ENCODE measurements at regions not wholly inside any gene's neighbourhood (a gene's known extent, or its start where the extent isn't known, plus 50 kb on each side); places are given as distances from the start of the nearest gene placed in this dataset.

DNA sequence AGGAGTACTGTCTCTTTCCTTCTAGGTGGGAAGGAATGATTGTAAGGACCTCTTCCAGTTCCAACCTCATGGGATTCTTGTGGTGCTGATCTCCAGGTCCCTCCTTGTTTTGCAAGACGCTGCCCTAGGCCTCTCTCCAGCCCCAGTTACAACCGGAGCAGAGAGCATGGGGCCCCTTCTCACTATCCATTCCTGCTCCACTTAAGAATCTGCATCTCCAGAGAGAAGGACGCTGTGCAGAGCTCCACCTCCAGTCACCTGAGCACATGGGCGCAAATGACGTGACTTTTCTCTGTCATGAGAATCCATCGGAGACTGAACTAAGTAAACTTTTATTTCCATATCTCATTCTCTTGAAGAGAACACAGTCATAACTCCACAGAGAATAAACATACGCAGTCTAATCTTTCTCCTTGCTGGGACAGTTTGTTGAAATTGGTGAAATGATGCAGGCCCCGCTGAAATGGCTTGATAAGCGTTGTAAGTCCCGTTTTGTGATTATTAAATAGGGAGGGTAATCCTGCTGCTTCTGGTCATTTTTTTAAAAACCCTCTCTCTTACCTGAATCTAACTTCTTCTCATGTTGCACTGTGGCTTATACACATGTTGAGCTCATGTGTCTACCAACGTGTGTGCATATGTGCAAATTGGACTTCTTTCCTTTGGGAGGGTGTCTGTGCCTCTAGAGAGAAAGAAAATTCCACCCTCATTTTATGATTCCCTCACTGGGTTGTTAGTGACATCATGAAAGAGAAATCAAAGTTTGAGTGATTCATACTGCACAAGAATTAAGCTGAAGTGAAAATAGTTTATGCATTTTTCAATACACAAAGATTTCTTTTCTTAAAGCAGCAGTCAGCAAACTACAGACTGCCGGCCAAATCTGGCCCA, 133.2 kb upstream of the TBX20 start:
- DNase-seq (ENCODE audit: low read depth): no peak
- TF ChIP-seq, protein P1, sequence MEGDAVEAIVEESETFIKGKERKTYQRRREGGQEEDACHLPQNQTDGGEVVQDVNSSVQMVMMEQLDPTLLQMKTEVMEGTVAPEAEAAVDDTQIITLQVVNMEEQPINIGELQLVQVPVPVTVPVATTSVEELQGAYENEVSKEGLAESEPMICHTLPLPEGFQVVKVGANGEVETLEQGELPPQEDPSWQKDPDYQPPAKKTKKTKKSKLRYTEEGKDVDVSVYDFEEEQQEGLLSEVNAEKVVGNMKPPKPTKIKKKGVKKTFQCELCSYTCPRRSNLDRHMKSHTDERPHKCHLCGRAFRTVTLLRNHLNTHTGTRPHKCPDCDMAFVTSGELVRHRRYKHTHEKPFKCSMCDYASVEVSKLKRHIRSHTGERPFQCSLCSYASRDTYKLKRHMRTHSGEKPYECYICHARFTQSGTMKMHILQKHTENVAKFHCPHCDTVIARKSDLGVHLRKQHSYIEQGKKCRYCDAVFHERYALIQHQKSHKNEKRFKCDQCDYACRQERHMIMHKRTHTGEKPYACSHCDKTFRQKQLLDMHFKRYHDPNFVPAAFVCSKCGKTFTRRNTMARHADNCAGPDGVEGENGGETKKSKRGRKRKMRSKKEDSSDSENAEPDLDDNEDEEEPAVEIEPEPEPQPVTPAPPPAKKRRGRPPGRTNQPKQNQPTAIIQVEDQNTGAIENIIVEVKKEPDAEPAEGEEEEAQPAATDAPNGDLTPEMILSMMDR (conservative IDR thresholded peaks at IDR 0.05; ENCODE audit: low read depth, low read length): no peak
- no peak overlapping the region for H3K4me3 ChIP-seq (ENCODE audit: low read depth, low read length)

DNA sequence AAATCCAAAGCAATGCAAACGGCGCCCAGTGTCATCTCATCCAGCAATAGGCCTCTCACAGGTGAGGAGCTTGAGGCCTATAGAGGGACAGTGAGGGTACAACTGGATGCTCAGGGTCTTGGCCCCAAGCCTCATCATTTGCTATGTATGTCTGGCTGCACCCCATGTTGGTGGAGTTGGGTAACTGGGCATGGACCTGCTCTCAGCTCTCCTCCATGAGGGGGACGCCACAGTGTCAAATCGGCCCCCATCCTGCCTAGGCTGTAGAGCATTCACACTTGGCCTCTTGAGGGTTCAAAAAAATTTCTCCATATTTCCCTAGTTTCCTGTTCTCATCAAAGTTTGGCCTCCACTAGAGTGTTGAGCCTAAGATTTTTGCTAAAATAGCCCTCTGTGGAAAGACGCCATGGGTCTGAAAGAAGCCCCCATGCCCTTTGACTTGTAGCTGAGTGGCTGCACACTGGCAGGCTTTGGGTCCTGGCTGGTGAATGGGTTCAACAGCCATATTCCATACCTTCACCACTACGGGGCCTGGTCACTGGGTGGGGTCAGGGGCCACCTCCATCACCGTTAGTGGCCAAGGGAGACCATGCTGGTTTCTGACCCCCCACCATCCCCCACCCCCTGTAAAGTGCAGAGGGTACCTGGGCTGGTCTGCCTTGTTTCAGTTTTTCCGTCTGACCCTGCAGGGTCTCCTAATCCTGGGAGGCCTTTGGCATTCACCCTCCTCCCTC, 132.3 kb upstream of the TBX20 start:
- H3K4me3 ChIP-seq (ENCODE audit: low read depth, low read length): no peak overlapping the region
- TF ChIP-seq, protein P1 (conservative IDR thresholded peaks at IDR 0.05; ENCODE audit: low read depth, low read length): no peak
- no peak for DNase-seq (ENCODE audit: low read depth)

DNA sequence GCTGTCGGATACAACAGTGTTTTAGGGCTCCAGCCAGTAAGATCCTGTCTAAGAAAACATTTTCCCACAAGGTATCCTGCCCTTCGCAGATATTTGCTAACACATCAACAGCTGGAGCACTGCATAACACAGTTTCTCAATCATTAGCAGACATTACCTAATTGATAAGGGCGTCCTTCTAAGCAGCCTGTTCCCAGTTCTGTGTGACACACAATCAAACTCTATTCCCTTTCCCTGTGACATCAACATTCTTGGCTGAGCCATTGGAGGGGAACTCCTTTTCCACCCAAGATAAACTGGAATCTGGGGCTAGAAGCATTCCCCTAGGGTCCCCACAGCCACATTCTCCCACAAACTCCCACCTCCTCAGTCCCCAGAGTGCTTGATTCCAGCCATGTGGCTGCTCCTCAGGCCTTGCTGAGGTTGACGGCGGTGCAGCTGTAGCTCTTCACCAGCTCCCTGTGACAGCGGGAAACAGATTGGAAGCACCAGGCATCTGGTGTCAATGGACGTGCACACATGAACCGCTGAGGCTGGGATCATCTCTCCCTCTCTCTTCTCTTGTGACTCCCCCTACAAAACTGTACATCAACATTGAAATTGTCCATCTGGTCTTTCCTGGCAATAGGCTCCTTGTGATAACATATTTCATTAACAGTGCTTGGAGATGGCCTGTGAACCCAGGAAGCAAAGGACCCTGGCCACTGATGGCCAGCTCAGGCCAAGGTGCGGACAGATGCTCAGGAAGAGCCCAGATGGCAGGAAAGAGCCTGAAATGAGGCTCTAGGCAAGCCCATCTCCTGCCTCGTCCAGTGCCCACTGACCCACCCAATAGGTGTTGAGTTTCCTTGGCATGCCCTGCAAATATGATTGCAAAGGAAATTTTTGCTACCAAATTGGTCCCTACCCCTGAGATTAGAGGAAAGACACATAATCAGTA, 131.1 kb upstream of the TBX20 start:
- TF ChIP-seq, protein P1 (conservative IDR thresholded peaks at IDR 0.05; ENCODE audit: low read depth, low read length): no peak
- no peak for DNase-seq (ENCODE audit: low read depth)

DNA sequence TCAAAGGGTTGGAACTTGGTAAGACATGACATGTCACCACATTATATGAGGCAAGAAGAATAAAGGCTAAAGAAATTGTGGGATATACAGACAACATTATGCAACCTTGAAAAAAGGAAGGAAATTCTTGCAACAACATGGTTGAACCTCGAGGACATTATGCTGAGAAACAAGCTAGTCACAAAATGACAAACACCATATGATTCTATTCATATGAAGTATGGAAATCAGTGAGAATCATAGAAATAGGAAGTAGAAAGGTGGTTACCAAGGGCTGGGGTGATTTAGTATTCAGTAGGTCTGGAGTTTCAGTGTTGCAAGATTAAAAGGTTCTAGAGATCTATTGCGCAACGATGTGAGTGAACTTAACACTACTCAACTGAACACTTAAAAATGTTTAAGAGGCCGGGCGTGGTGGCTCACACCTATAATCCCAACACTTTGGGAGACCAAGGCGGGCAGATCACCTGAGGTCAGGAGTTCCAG, 126.9 kb upstream of the TBX20 start:
- peak; percentile 2 for DNase-seq (ENCODE audit: low read depth)
- no peak overlapping the region for H3K4me3 ChIP-seq (ENCODE audit: low read depth, low read length)
- TF ChIP-seq, protein P1 (conservative IDR thresholded peaks at IDR 0.05; ENCODE audit: low read depth, low read length): no peak

More for the DNA sequence above, 131.1 kb upstream of the TBX20 start:
- no peak overlapping the region for H3K4me3 ChIP-seq (ENCODE audit: low read depth, low read length)

DNA sequence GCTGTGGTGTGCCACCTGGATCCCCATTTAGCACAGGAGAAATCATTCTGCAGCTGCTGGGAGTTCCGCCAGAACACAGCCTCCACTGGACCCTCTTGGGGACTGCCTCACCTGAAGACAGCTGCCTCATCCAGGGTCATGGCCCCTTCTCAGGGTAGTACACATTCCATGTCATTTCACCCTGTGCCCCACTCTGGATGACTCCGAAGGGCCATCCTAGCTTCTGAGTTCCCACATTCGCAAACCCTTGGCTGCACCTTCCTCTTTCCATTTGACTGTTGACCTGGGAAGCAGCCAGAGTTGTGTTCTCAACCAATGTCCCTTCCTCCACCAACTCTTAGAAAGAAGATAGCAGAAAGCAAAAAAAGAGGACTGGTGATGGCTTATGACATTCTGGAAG, 125.6 kb upstream of the TBX20 start:
- DNase-seq (ENCODE audit: low read depth): no peak
- TF ChIP-seq, protein P1 (conservative IDR thresholded peaks at IDR 0.05; ENCODE audit: low read depth, low read length): no peak
- no peak overlapping the region for H3K4me3 ChIP-seq (ENCODE audit: low read depth, low read length)

DNA sequence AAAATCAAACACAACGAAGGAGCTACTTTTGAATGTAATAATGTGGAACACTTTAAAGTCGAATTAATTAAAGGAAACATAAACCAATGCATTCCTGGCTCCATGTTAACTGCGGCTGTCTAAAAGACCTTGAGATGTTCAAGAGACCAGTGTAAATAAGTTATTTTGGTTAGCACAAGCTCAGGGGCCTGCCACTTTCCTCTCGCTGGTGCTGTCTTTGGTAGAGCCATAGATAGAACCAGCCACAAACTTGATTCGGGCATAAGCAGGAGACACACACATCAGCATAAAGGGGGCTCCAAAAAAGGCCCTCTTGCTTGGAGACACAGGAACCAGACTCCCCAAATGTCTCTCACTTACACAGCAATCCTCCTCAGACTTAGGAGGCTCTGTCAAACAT, 121.6 kb upstream of the TBX20 start:
- H3K4me3 ChIP-seq (ENCODE audit: low read depth, low read length): no peak overlapping the region
- TF ChIP-seq, protein P1 (conservative IDR thresholded peaks at IDR 0.05; ENCODE audit: low read depth, low read length): no peak
- DNase-seq (ENCODE audit: low read depth): no peak
